ENCODE measurements at regions not wholly inside any gene's neighbourhood (a gene's known extent, or its start where the extent isn't known, plus 50 kb on each side); places are given as distances from the start of the nearest gene placed in this dataset.

- DNase-seq (ENCODE audit: low spot score in 2 of 2): peak in 1 of 2 donors; percentile 16
- no peak for FAIRE-seq
Measured at GRCh38 chr12:19967431-19967830, 400.9 kb upstream of the PDE3A start.

GRCh38 chr12:19970116-19970515 is 398.2 kb upstream of the PDE3A start:
- FAIRE-seq (no peak), DNase-seq (ENCODE audit: low spot score in 2 of 2) (no peak)

- DNase-seq (ENCODE audit: low spot score in 2 of 2) (no peak), FAIRE-seq (no peak)
Measured at GRCh38 chr12:19970821-19971220, 397.5 kb upstream of the PDE3A start.

- no peak for DNase-seq (ENCODE audit: low spot score in 2 of 2)
- no peak for FAIRE-seq
Measured at GRCh38 chr12:19971361-19972280, 396.7 kb upstream of the PDE3A start.

GRCh38 chr12:19972325-19973288 is 395.7 kb upstream of the PDE3A start:
- no peak for DNase-seq (ENCODE audit: low spot score in 2 of 2)
- no peak for FAIRE-seq

- no peak for DNase-seq (ENCODE audit: low spot score in 2 of 2)
- FAIRE-seq: no peak
Measured at GRCh38 chr12:19978193-19978592, 390.1 kb upstream of the PDE3A start.

GRCh38 chr12:19979584-19979983 is 388.8 kb upstream of the PDE3A start:
- FAIRE-seq (no peak), DNase-seq (ENCODE audit: low spot score in 2 of 2) (no peak)

GRCh38 chr12:19981944-19982343 is 386.4 kb upstream of the PDE3A start:
- FAIRE-seq (no peak), DNase-seq (ENCODE audit: low spot score in 2 of 2) (no peak)

GRCh38 chr12:19988001-19988400 is 380.3 kb upstream of the PDE3A start:
- no peak for DNase-seq (ENCODE audit: low spot score in 2 of 2)
- FAIRE-seq: no peak

- no peak for DNase-seq (ENCODE audit: low spot score in 2 of 2)
- no peak for FAIRE-seq
Measured at GRCh38 chr12:19988459-19988873, 379.9 kb upstream of the PDE3A start.

GRCh38 chr12:19988948-19989347 is 379.4 kb upstream of the PDE3A start:
- no peak for FAIRE-seq

GRCh38 chr12:19991146-19991545 is 377.2 kb upstream of the PDE3A start:
- no peak for FAIRE-seq
- DNase-seq (ENCODE audit: low spot score in 2 of 2): no peak

More at GRCh38 chr12:19988948-19989347, 379.4 kb upstream of the PDE3A start:
- DNase-seq (ENCODE audit: low spot score in 2 of 2): no peak

GRCh38 chr12:19992311-19992710 is 376.0 kb upstream of the PDE3A start:
- DNase-seq (ENCODE audit: low spot score in 2 of 2): no peak
- no peak for FAIRE-seq

- FAIRE-seq (no peak), DNase-seq (ENCODE audit: low spot score in 2 of 2) (no peak)
Measured at GRCh38 chr12:19994968-19995367, 373.4 kb upstream of the PDE3A start.

GRCh38 chr12:19997656-19998400 is 370.5 kb upstream of the PDE3A start:
- DNase-seq (ENCODE audit: low spot score in 2 of 2) (no peak), FAIRE-seq (no peak)

GRCh38 chr12:19998411-19998810 is 369.9 kb upstream of the PDE3A start:
- DNase-seq (ENCODE audit: low spot score in 2 of 2) (no peak), FAIRE-seq (no peak)

GRCh38 chr12:19998961-19999804 is 369.2 kb upstream of the PDE3A start:
- no peak for FAIRE-seq
- no peak for DNase-seq (ENCODE audit: low spot score in 2 of 2)

- no peak for FAIRE-seq
- no peak for DNase-seq (ENCODE audit: low spot score in 2 of 2)
Measured at GRCh38 chr12:19999805-20000138, 368.6 kb upstream of the PDE3A start.

GRCh38 chr12:20000229-20000849 is 368.0 kb upstream of the PDE3A start:
- no peak for FAIRE-seq
- no peak for DNase-seq (ENCODE audit: low spot score in 2 of 2)

Data from frontal cortex (tissue), 3 donors.